ENCODE measurements at regions not wholly inside any gene's neighbourhood (a gene's known extent, or its start where the extent isn't known, plus 50 kb on each side); places are given as distances from the start of the nearest gene placed in this dataset.
A peak's percentile ranks its signal among the peaks of the same experiment; 100 is the strongest.

DNA sequence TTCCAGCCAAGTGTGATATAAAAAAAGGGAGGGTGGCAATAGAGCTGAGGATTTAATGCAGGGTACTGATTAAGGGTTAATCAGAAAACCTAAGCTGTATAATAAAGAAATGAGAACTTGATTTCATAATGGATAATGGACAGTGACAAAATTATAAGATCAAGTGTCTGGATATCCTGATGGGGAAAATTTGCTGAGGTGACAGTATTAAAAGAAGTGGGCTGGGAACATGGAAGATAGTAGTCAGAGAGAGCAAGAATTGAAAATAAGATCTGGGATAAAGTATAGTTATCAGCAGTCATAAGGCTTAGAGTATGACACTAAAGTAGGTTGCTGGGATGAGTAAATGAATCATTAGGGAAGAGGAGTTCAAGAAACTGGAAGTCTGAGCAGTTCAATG is 627.3 kb upstream of the RGS18 start:
- Histone ChIP-seq H2BK120ac (ENCODE audit: low read depth, low read length) (no peak overlapping the region), H2BK5ac (ENCODE audit: low read depth, low read length, poor library complexity, severe bottlenecking) (no peak overlapping the region), H3K79me1 (ENCODE audit: low read depth in 1 of 2, low read length in 2 of 2) (no peaks in the 10 kb centered on the region), H3K27ac (ENCODE audit: insufficient read depth, low read length) (no peak overlapping the region), H3K4me2 (ENCODE audit: low read depth, low read length) (no peak overlapping the region), H4K91ac (ENCODE audit: insufficient read depth, low read depth, low read length) (no peak overlapping the region), H4K5ac (ENCODE audit: low read depth, low read length) (no peak overlapping the region), H4K20me1 (ENCODE audit: insufficient read depth, low read length) (no peaks in the 10 kb centered on the region), H3K23ac (ENCODE audit: low read depth, low read length) (no peak overlapping the region), H3K4ac (ENCODE audit: low read depth, low read length) (no peak overlapping the region), H3K18ac (ENCODE audit: low read depth, low read length) (no peak overlapping the region), H2BK20ac (ENCODE audit: low read depth, low read length) (no peak overlapping the region), H2AK5ac (ENCODE audit: low read depth, low read length) (no peak overlapping the region), H2AK9ac (replicated peaks; ENCODE audit: low read depth, low read length, poor library complexity) (no peak overlapping the region), H4K8ac (ENCODE audit: low read depth in 2 of 2, low read length in 2 of 2) (no peak overlapping the region), H3K9me3 (ENCODE audit: control insufficient read depth, insufficient read depth, low read length) (no peaks in the 10 kb centered on the region), H3K4me1 (ENCODE audit: control insufficient read depth, insufficient read depth, low read length) (no peaks in the 10 kb centered on the region), H3K14ac (replicated peaks; ENCODE audit: low read depth, low read length) (no peak overlapping the region), H2AFZ (replicated peaks; ENCODE audit: low read length, poor library complexity) (no peak overlapping the region), H3K56ac (ENCODE audit: extremely low read depth, insufficient read depth, low read length) (no peak overlapping the region), H3K36me3 (ENCODE audit: control insufficient read depth, insufficient read depth, low read length) (no peaks in the 10 kb centered on the region), H3K4me3 (ENCODE audit: insufficient read depth, low read depth, low read length) (no peak overlapping the region), H3K9me1 (ENCODE audit: insufficient read depth, low read length) (no peaks in the 10 kb centered on the region), H3K27me3 (ENCODE audit: control insufficient read depth, insufficient read depth, low read length) (no peaks in the 10 kb centered on the region), H2BK15ac (ENCODE audit: low read depth, low read length) (no peak overlapping the region), H3K9ac (ENCODE audit: low read depth, low read length) (no peak overlapping the region)
- DNase-seq, result no peak
- intact Hi-C loops (cut with micrococcal nuclease), result no loop called here
- ATAC-seq (ENCODE audit: low read depth), result no peak
- TF ChIP-seq SMC3 (IDR thresholded peaks at IDR 0.05; ENCODE audit: low read depth, low read length), result no peak
- peak; percentile 91 for TF ChIP-seq MAFK (IDR thresholded peaks at IDR 0.05; ENCODE audit: low read depth, low read length)
- CTCF ChIA-PET, result no interaction called here
- dilution Hi-C loops (cut with HindIII; ENCODE audit: low sequenced_read_pairs, unreplicated experiment), result no loop called here
- in situ Hi-C loops (cut with MboI; ENCODE audit: low sequenced_read_pairs), result no loop called here
- no TSS peak for BruUV-seq (replicated peaks)
- POLR2A ChIA-PET (ENCODE audit: unreplicated experiment), result no interaction called here

Measured in IMR-90 (cell line).